HG03196 (cell line): ENCODE measurements at regions not wholly inside any gene's neighbourhood (a gene's known extent, or its start where the extent isn't known, plus 50 kb on each side); places are given as distances from the start of the nearest gene placed in this dataset.
"Not testable (repeated sequence)": the region's sequence is repeated elsewhere in the genome, so short reads cannot be mapped to it uniquely, and the experiment has no call there.

Source experiments
- ATAC-seq: cut with Tn5 transposase; IDR thresholded peaks from one replicate; pipeline ENCODE4 v1.9.1; 2021; ENCODE audit not compliant: unreplicated experiment

DNA sequence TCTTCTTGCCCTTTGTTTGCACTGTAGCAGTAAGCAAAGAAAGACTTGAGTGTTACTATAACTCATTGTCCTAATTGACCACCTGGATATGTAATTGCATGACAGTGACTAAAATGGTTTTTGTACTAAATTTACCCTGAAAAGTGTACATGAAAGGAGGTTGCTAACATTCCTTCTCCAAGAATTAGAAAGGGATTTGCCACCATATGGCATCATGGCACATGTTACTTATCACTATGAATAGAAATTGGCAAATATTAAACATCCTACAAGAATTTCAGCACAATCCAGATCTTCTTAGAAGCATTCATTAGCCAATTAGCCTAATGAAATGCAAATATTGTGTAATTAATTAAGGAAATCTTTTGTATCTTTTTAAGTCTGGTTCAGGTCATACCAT, 834.2 kb downstream of the STPG2 start:
- no peak for ATAC-seq

DNA sequence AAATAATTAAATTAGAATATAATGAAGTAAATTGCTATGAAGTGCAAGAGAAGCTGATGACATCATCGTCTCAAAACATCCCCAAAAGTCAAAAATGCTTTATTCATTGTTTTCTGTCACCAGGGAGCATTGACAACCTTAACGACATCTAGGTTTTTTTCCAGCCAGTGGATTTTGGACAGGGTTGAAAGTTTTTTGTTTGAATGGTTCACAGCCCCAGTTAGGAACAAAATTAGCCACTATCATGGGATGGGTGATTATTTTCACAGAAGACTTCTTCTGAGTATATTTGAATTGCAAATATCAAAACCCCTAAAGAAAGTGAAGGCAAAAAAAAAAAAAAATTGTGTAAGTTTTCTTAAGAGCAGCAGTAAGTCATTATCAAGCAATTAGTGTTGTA, 826.1 kb downstream of the STPG2 start:
- no peak for ATAC-seq

DNA sequence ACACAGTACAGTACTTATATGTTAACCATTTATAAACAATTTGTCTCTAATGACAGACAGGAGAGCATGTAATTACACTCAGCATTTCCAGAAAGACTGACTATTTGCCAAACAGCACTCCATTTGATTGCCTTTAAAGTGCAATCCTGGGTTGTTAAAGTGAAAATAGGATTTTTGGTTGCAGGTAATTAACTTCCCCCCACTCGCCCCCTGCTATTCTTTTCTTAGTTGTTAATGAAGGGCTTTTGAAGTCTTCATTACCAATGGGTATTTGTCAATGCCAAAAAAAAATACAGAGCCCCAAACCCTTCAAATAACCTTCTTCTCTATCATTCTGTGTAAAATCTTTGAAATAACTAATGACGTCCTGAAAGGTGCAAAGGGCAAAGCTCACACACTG, 825.6 kb downstream of the STPG2 start:
- no peak for ATAC-seq

DNA sequence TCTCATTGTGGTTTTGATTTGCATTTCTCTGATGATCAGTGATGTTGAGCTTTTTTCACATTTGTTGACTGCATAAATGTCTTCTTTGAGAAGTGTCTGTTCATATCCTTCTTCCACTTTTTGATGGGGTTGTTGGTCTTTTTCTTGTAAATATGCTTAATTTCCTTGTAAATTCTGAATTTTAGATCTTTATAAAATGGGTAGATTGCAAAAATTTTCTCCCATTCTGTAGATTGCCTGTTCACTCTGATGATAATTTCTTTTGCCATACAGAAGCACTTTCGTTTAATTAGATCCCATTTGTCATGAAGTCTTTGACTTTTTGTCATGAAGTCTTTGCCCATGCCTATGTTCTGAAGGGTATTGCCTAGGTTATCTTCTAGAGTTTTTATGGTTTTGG, 817.5 kb downstream of the STPG2 start:
- ATAC-seq, result not testable (repeated sequence)

DNA sequence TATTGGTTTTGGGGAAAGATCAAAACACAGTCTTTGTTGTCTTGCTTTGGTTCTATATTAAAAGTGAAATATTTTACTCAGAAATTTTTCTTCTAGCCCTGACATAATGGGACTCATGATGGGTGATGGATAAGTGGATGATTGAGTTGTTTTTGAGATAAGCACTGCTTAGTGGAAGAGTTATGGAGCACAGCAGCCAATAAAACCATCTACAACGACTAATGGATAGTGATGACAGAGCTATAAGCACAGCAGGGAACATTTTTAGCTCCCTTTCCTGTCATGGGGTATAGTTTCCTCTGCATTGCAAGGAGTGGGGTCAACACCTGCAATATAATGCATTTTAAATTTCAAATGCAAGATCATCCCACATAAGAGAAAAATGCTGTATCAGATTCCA, 812.4 kb downstream of the STPG2 start:
- ATAC-seq, result no peak

DNA sequence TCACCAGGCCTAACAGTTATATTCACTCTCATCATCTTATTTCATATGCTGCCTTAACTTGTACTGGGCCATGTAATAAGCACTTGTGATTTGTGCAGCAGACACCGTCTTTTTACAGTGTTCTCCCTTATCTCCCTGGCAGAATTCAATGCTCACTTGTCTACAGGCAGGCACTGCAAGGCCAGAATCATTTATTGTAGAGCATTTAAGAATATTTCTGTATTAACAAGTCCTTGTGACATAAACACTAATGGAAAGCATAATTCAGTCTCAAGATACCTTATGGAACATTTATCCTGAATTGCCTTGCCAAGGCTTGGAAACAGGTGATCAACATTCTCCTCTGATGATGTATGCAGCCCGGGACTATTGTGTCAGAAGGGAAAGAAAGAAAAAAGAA, 808.9 kb downstream of the STPG2 start:
- no peak for ATAC-seq

DNA sequence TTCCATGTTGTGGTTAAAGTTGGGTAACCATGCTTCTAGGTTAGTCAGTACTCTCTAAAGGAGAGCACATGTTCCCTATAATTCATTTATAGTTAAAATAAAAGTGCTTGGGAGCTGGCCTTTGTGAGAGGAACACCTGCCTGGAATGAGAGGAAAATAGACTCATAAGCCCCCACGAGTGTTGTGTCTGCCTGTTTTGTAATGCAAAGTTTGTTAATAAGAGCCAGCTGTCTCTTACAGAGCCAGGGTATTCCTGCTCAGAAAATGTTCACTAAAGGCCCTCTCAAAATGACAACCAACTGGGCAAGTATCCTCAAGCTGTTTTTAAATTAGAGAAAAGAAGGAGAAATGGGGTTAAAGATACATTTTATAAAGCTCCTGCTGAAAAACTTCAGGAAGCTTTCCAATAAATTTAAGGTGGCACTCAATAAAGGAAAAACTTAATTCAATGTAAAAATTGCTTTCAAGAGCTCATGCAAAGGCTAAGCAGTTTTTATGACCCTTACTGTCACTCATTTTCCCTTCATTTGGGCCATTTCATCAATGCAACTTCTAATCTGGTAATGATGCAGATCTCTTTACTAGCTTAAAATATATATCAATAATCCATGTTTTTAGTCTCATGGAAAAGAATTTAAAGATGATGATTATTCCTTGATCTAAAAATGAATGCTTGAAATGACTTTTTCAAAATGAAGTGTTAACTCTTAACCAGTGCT, 793.6 kb downstream of the STPG2 start:
- ATAC-seq, result no peak

DNA sequence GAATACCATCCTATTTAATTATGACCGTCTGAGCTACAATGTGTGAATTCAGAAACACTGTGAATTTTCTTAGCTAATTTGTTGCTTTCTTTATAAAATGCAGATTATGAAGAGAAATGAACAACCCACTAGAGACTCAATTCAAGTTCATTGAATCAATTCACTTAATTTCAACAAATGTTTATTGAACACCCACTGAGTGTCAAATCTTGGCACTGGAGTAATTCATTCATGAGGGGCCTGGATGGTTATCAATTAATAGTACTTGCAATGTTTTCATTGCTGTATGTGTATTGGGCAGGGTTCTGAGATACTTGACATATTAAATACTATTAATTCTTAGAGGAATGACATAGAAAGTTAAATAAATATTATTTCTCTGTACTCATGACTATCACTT, 789.4 kb downstream of the STPG2 start:
- no peak for ATAC-seq

DNA sequence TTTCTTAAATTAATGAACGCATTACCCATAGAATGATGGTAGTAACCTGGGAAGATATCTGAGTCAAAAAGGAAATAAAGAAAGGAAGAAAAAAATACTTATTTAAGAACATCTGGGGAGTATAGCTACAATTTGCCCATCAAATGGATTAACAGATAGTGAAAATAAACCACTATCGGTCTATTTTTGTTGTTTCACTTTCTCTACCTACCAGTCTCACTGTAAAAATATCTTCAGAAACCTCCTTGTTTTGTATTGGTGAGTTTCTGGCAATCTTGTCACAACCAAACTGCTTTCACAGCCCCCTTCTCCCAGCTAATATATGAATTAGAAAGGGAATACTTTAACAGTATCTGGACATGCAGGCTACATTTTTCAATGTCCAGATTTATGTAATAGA, 783.5 kb downstream of the STPG2 start:
- no peak for ATAC-seq

DNA sequence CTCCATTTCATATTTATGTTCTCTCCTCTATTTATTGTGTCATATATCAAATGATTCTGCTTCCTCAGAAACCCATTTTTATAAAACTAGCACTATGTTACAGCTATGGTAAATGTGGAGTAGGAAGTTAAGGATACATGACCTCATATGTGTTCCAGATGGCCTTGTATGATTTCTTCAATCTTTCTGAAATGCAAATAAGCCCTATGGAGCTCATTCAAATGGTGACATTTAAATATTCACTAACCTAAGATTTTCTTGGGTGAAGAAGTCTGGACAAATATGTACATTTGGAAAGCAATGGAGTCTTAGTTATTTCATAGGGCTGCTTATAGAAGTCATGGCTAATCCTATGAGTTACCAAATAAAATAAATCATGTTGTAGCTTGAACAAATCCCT, 782.5 kb downstream of the STPG2 start:
- no peak for ATAC-seq

DNA sequence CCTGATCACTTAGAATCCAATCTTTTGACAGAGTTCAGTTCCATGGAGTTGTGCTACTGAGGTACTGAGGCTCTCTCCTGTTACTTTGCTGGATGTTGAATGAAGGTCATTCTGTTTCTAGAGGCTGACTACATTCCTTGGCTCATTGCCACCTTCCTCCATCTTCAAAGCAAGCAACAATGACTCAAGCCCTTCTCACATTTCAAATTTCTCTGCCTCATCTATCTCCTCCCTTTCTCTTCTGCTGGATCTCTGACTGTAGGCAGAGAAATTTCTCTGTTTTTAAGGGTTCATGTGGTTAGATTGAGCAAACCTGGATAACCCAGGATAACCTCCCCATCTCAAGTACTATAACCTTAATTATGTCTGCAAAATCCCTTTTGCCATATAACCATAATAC, 775.4 kb downstream of the STPG2 start:
- ATAC-seq, result no peak

DNA sequence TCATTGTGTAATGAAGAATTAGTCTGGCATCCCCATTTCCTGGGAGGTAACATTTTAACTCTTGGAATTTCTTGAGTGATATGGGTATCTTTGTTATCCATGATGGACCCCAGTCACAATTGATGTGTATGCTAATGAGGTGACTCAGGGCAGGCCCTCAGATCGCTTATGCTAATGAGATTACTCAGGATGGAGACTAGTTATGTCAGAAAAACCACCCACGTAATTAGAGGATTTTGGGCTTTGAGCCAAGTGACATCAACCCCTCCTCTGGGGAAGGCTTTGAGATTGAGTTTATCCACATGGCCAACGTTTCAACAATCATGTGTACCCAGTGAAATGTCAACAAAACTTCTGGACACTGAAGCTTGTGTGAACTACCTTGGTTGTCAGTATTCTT, 772.7 kb downstream of the STPG2 start:
- ATAC-seq, result no peak

DNA sequence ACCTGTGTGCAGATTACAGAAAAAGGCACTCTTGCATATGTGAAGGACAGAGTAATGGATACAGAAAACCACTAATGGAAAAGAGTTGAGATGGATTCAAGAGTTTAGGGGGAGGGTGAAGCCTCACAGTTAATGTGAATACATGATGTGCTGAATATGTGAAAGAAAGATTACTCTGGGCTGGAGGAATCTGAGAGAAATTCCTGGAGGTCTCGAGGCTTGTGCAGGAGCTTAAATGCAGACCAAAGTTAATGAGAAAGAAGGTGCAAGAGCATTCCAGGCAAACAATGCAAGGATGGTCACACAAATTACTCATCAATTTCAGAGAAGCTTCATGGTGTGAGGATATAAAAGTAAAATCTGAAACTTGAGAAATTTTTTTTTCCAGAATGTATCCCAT, 768.8 kb downstream of the STPG2 start:
- ATAC-seq, result no peak

DNA sequence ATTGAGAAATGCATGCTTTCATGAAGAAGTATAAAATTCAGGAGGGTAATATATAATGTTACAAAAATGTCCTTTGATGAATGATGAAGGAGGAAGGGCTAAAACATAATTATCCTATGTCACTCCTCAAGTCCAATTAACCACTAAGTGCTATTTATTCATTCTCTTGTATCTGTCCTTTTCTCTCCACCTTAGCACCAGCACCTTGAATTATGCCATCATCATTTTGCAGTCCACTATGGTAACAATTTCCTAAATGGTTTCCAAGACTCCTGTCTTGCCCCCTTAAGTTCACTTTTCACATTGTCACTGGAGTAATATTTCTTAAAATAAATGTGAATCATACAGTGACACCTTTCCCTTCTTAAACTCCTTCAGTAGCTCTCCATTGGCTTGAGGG, 756.3 kb downstream of the STPG2 start:
- ATAC-seq, result no peak

DNA sequence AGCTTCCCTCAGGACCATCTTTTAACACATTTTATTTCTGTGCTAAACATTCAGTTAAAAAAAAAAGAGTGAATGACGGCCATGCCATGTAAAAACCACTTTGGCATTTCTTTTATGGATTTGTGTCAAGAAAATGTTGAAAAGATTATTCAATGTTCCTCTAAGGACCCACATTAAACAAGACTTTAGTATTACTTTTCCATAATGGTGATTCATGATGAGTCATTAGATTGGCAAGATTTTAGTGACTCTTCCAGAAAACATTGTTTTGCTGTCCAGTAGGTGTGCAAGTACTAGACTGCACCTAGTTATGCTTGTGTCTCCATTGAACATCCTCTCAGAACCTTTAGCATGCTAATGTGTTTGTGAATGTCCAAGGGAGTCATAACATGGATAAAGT, 748.6 kb downstream of the STPG2 start:
- ATAC-seq, result no peak

DNA sequence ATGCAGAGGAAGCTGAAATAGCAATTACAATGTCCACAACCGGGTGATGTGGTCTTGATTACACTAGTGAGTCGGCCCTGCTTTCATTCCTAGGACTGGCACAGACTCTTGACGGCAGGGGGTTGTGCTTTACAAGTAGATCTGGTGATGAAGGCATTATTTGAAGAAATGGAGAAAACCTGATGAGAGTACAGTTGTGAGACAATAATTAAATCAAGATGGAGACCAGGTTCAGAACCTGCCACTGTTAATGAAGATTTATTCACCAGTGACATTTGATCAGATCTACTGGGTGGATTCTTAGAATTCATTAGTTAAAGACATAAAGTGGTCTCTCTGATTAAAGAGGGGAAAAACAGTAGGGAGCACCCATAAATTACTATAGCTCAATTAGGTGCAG, 747.2 kb downstream of the STPG2 start:
- no peak for ATAC-seq

DNA sequence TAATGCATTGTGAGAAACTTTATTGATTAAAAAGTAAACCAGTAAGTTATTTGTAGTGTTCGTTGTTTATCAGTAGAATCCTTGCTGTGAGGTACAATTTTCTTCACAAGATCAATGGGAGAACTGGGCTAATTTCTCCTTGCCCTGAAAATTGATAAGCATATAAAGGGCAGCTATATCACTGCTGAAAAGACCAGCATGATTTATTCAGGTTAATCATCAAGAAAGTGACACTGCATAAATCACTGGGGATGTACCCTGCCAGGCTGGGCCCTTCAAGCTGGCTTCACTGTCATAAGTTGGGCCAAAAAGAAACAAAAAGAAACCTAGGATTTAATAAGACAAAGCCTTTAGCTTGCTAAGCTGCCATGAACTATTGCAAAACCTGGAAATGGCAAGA, 746.7 kb downstream of the STPG2 start:
- no peak for ATAC-seq

DNA sequence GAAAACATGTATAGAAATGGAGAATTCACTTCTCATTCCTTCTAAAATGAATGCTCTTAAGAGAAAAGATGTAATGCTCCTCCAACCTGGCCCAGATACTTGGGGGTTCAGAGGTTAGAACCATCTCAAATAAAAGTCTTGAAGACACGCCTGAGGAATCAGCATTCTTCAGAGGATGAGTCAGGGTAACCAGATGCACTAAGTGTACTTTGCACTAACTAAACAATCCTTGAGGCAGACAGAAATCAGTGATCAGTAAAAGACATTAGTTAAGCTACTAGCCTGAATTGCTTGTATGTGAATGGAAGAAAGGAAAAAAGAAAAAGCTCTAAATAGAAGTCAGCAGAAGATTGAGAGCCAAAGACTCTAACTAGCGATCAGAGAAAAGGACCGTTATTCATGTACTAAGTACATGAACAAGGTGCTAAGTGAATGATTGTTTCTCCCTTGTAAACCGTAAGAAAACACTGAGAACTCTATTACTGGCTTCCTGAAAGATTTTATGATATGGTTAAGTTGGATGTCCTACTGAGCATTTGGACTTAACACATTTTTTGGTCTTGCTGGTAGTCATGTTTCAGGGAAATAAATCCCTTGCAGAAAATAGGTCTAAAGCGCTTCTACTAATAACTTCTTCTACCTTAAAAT, 738.3 kb downstream of the STPG2 start:
- ATAC-seq, result no peak

DNA sequence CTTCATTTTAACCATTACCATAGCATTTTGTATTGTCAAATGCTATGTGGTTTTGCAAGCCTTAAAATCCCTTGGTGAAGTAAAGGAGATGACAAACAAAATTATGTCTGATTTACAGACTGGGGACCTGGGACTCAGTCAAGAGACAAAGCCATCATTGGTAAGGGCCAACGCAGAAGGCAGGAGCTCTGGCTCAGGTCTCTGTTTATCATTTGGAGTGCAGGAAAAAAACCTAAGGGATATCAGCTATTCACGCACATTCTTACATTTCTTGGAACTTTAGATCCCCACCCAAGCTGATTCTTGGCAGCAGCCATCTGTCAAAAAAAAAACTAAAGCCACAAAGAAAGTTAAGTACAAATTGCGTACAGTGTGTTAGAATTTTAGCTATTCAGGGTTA, 731.9 kb downstream of the STPG2 start:
- no peak for ATAC-seq

DNA sequence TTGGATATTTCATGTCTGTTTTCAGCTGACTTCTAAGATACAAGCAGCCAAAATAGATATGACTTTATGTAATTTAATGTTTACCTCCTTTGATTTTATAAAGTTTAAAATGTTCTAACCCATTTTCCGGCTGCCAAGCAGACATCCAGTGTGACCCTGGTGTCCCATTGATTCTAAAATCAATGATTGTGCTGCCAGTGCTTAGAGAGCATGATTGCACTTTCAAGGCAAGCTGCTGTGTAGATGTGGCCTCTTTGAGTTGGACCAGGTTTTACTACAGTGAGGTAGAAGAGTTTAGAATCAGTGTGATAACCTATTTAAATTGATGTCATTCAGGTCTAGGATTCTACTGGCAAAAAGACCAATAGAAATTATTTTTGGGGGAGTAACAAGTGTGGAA, 730.9 kb downstream of the STPG2 start:
- no peak for ATAC-seq

DNA sequence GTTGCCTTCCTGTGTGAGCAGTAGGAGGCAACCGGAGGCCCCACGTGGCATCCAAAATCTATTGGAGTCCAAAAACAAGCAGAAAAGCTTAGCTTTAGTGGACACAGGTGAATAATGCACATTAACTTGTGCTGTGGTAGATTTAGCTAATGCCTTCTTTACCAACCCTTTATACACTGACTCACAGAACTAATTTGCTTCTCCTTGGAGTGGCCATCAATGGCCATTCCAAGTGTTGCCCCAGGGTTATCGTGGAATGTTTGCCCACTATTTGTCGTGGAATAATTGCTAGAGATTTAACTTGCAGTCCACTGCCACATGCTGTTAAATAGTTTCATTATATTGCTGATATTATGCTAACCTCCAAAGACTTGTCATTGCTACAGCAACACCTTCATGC, 729.1 kb downstream of the STPG2 start:
- no peak for ATAC-seq

DNA sequence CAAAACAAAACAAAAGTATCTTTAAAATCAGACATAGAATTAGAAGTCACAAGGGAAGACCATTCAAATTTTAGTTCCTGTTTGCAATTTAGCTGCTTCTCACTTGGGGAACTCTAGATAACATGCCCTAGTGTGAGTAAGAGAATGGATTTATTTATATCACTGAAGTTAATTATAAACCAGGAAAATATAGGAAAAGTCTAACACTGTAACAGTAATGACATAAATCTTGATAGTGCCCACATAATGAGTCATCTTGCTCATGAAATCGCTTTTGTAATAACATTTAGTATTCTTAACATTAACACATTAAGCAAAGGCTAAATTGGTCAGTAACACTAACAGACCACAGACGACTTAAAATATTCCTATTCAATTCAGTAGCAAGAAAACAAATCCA, 710.7 kb downstream of the STPG2 start:
- no peak for ATAC-seq
